HCT116 (cell line): ENCODE measurements at regions not wholly inside any gene's neighbourhood (a gene's known extent, or its start where the extent isn't known, plus 50 kb on each side); places are given as distances from the start of the nearest gene placed in this dataset.

Experiments used
- EZH2 ChIP-seq: fragments of 200-600 bp; sonication (generic); IDR thresholded peaks from 2 replicates; pipeline ENCODE4 v1.6.1; 2017; ENCODE audit warnings: antibody characterized with exemption, mixed run types
- FOSL1 ChIP-seq: IDR thresholded peaks from 2 replicates; pipeline ENCODE4 v1.6.1; 2012; ENCODE audit warnings: low read depth
- POLR2A ChIP-seq: IDR thresholded peaks from 2 replicates; pipeline ENCODE4 v1.7.0; 2011; ENCODE audit warnings: borderline replicate concordance; ENCODE audit not compliant: insufficient read depth, insufficient read length; ENCODE audit errors: extremely low read depth
- POLR2AphosphoS5 ChIP-seq: IDR thresholded peaks from 2 replicates; pipeline ENCODE4 v1.6.1; 2011; ENCODE audit warnings: mild to moderate bottlenecking, low read depth, low read length, moderate library complexity
- RAD21 ChIP-seq: IDR thresholded peaks from 2 replicates; pipeline ENCODE4 v1.6.1; 2012; ENCODE audit warnings: low read depth, mild to moderate bottlenecking
- TCF7L2 ChIP-seq: IDR thresholded peaks from 2 replicates; pipeline ENCODE4 v1.7.0; 2011; ENCODE audit warnings: borderline replicate concordance, inconsistent platforms; ENCODE audit not compliant: insufficient read depth, insufficient read length; ENCODE audit errors: extremely low read depth
- YY1 ChIP-seq: IDR thresholded peaks from 2 replicates; pipeline ENCODE4 v1.6.1; 2011; ENCODE audit warnings: low read length, low read depth, moderate library complexity, mild to moderate bottlenecking; ENCODE audit not compliant: insufficient replicate concordance; ENCODE audit errors: extremely low read depth
- ZNF274 ChIP-seq: fragments of 200-500 bp; sonication (Bioruptor generic); IDR thresholded peaks from 2 replicates; pipeline ENCODE4 v1.6.1; 2014; ENCODE audit warnings: mild to moderate bottlenecking, low read depth, low read length, inconsistent platforms
- TF ChIP-seq, protein P1 (sequence below): IDR thresholded peaks from 2 replicates; pipeline ENCODE4 v1.6.1; 2012
- TF ChIP-seq, protein P2 (sequence below), 3 experiments: fragments of 200-600 bp in 1 of 3; sonication (generic) in 1 of 3; IDR thresholded peaks in 2 of 3; conservative IDR thresholded peaks in 1 of 3; 2 replicates each; pipeline ENCODE4 v1.5.1; 2012 to 2017; ENCODE audit warnings: low read depth in 2 of 3, low read length in 2 of 3, antibody characterized with exemption in 1 of 3, borderline replicate concordance in 1 of 3, control low read depth in 1 of 3, mild to moderate bottlenecking in 1 of 3, mixed read lengths in 1 of 3, mixed run types in 1 of 3, moderate library complexity in 1 of 3; ENCODE audit not compliant: insufficient read depth in 1 of 3
- TF ChIP-seq, protein P3 (sequence below): IDR thresholded peaks from 2 replicates; pipeline ENCODE4 v1.6.1; 2012; ENCODE audit warnings: low read depth
- TF ChIP-seq, protein P4 (sequence below): IDR thresholded peaks from 2 replicates; pipeline ENCODE4 v1.6.1; 2011; ENCODE audit warnings: mild to moderate bottlenecking, low read length, moderate library complexity; ENCODE audit not compliant: insufficient replicate concordance; ENCODE audit errors: extremely low read depth

DNA sequence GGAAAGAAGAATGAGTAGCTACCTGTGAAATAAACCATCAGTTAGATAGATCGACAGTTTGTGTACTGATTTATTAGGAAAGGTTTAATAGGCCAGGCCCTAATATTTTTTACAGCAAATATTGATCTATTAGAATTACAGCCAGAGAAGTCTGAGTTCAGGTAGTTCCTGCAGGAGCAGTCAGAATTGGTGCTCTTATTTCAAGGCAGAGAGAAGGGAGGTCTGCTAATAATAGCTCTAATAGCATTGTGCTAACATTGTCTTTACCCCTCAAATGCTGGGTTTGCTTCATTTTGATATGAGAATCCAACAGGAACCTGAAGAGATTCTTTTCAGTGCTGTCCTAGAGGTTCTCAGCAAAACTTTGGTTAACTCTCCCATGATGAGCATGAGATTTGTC is 343.8 kb upstream of the NAV3 start:
- TF ChIP-seq POLR2A (no peak), TCF7L2 (no peak), RAD21 (no peak), POLR2AphosphoS5 (no peak), YY1 (no peak), ZNF274 (no peak), EZH2 (no peak), FOSL1 (no peak)
- TF ChIP-seq, protein P1, sequence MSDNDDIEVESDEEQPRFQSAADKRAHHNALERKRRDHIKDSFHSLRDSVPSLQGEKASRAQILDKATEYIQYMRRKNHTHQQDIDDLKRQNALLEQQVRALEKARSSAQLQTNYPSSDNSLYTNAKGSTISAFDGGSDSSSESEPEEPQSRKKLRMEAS, result no peak
- TF ChIP-seq, protein P2, sequence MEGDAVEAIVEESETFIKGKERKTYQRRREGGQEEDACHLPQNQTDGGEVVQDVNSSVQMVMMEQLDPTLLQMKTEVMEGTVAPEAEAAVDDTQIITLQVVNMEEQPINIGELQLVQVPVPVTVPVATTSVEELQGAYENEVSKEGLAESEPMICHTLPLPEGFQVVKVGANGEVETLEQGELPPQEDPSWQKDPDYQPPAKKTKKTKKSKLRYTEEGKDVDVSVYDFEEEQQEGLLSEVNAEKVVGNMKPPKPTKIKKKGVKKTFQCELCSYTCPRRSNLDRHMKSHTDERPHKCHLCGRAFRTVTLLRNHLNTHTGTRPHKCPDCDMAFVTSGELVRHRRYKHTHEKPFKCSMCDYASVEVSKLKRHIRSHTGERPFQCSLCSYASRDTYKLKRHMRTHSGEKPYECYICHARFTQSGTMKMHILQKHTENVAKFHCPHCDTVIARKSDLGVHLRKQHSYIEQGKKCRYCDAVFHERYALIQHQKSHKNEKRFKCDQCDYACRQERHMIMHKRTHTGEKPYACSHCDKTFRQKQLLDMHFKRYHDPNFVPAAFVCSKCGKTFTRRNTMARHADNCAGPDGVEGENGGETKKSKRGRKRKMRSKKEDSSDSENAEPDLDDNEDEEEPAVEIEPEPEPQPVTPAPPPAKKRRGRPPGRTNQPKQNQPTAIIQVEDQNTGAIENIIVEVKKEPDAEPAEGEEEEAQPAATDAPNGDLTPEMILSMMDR (IDR thresholded peaks at IDR 0.05 in 2 of 3, conservative IDR thresholded peaks at IDR 0.05 in 1 of 3; ENCODE audit: borderline replicate concordance in 1 of 3, insufficient read depth in 1 of 3, low read depth in 2 of 3, low read length in 2 of 3), result no peak
- TF ChIP-seq, protein P3, sequence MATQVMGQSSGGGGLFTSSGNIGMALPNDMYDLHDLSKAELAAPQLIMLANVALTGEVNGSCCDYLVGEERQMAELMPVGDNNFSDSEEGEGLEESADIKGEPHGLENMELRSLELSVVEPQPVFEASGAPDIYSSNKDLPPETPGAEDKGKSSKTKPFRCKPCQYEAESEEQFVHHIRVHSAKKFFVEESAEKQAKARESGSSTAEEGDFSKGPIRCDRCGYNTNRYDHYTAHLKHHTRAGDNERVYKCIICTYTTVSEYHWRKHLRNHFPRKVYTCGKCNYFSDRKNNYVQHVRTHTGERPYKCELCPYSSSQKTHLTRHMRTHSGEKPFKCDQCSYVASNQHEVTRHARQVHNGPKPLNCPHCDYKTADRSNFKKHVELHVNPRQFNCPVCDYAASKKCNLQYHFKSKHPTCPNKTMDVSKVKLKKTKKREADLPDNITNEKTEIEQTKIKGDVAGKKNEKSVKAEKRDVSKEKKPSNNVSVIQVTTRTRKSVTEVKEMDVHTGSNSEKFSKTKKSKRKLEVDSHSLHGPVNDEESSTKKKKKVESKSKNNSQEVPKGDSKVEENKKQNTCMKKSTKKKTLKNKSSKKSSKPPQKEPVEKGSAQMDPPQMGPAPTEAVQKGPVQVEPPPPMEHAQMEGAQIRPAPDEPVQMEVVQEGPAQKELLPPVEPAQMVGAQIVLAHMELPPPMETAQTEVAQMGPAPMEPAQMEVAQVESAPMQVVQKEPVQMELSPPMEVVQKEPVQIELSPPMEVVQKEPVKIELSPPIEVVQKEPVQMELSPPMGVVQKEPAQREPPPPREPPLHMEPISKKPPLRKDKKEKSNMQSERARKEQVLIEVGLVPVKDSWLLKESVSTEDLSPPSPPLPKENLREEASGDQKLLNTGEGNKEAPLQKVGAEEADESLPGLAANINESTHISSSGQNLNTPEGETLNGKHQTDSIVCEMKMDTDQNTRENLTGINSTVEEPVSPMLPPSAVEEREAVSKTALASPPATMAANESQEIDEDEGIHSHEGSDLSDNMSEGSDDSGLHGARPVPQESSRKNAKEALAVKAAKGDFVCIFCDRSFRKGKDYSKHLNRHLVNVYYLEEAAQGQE, result no peak
- TF ChIP-seq, protein P4, sequence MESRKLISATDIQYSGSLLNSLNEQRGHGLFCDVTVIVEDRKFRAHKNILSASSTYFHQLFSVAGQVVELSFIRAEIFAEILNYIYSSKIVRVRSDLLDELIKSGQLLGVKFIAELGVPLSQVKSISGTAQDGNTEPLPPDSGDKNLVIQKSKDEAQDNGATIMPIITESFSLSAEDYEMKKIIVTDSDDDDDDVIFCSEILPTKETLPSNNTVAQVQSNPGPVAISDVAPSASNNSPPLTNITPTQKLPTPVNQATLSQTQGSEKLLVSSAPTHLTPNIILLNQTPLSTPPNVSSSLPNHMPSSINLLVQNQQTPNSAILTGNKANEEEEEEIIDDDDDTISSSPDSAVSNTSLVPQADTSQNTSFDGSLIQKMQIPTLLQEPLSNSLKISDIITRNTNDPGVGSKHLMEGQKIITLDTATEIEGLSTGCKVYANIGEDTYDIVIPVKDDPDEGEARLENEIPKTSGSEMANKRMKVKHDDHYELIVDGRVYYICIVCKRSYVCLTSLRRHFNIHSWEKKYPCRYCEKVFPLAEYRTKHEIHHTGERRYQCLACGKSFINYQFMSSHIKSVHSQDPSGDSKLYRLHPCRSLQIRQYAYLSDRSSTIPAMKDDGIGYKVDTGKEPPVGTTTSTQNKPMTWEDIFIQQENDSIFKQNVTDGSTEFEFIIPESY, result no peak
